Osteoblast (primary cell): ENCODE measurements at regions not wholly inside any gene's neighbourhood (a gene's known extent, or its start where the extent isn't known, plus 50 kb on each side); places are given as distances from the start of the nearest gene placed in this dataset.

ENCODE experiments used
- DNase-seq: peaks from one replicate; pipeline ENCODE4 v3.0.0; 2011; ENCODE audit warnings: low spot score, mixed read lengths; ENCODE audit not compliant: insufficient read length; ENCODE audit errors: missing footprints
- H2AFZ ChIP-seq: 2 replicates; pipeline ENCODE4 v1.6.0; 2011; ENCODE audit warnings: mild to moderate bottlenecking, low read length
- H3K27ac ChIP-seq: 2 replicates; pipeline ENCODE4 v1.5.1; 2011; ENCODE audit warnings: mild to moderate bottlenecking, low read depth, low read length, moderate library complexity
- H3K27me3 ChIP-seq: 2 replicates; pipeline ENCODE4 v1.6.0; 2012; ENCODE audit warnings: mild to moderate bottlenecking, control low read depth, inconsistent platforms, low read length, moderate library complexity; ENCODE audit not compliant: insufficient read depth
- H3K36me3 ChIP-seq: 2 replicates; pipeline ENCODE4 v1.5.1; 2011; ENCODE audit warnings: mild to moderate bottlenecking, low read length, control low read depth, moderate library complexity; ENCODE audit not compliant: insufficient read depth
- H3K4me1 ChIP-seq: 2 replicates; pipeline ENCODE4 v1.5.1; 2011; ENCODE audit warnings: mild to moderate bottlenecking, low read length, control low read depth, moderate library complexity; ENCODE audit not compliant: insufficient read depth
- H3K4me2 ChIP-seq: 2 replicates; pipeline ENCODE4 v1.6.0; 2011; ENCODE audit warnings: mild to moderate bottlenecking, low read length; ENCODE audit not compliant: insufficient read depth
- H3K4me3 ChIP-seq: fragments of 200-600 bp; sonication (generic); 3 replicates; pipeline ENCODE4 v1.5.1; 2012; ENCODE audit warnings: mild to moderate bottlenecking, low read length, inconsistent platforms; ENCODE audit not compliant: insufficient read depth
- H3K79me2 ChIP-seq: 2 replicates; pipeline ENCODE4 v1.6.0; 2012; ENCODE audit warnings: mild to moderate bottlenecking, low read length, control low read depth, inconsistent platforms; ENCODE audit not compliant: insufficient read depth
- H3K9me3 ChIP-seq: 2 replicates; pipeline ENCODE4 v1.5.1; 2011; ENCODE audit warnings: low read depth, low read length, control low read depth
- H4K20me1 ChIP-seq: 2 replicates; pipeline ENCODE4 v1.6.0; 2012; ENCODE audit warnings: mild to moderate bottlenecking, low read length, control low read depth; ENCODE audit not compliant: insufficient read depth
- TF ChIP-seq, protein P1 (sequence below): IDR thresholded peaks from 2 replicates; pipeline ENCODE4 v1.5.1; 2011; ENCODE audit warnings: mild to moderate bottlenecking, low read depth, low read length, moderate library complexity; ENCODE audit errors: extremely low read depth

DNA sequence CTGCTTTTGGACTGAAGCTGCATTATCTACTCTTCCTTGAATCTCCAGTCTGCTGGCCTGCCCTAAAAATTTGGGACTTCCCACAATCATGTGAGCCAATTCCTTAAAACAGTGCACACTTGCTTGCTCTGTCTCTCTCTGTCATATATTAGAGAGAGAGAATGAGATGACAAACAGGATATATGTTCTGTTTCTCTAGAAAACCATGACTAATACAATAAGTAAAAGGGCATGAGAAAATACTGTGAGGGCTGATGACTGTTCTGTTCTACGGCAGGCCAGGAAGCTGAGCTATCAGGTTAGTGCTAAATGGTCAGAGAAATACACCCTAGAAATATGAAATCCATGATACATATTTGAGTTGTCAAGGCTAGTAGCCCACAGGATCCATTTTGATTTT is 1896.8 kb upstream of the CELF4 start:
- no peak overlapping the region for H3K27ac ChIP-seq
- no peaks in the 10 kb centered on the region for H3K27me3 ChIP-seq
- peak; percentile 36 for DNase-seq
- no peak overlapping the region for H3K4me2 ChIP-seq
- no peak overlapping the region for H2AFZ ChIP-seq
- H3K4me1 ChIP-seq = no peaks in the 10 kb centered on the region
- no peaks in the 10 kb centered on the region for H3K79me2 ChIP-seq
- no peak overlapping the region for H3K4me3 ChIP-seq
- H3K9me3 ChIP-seq = no peaks in the 10 kb centered on the region
- H4K20me1 ChIP-seq = no peaks in the 10 kb centered on the region
- TF ChIP-seq, protein P1, sequence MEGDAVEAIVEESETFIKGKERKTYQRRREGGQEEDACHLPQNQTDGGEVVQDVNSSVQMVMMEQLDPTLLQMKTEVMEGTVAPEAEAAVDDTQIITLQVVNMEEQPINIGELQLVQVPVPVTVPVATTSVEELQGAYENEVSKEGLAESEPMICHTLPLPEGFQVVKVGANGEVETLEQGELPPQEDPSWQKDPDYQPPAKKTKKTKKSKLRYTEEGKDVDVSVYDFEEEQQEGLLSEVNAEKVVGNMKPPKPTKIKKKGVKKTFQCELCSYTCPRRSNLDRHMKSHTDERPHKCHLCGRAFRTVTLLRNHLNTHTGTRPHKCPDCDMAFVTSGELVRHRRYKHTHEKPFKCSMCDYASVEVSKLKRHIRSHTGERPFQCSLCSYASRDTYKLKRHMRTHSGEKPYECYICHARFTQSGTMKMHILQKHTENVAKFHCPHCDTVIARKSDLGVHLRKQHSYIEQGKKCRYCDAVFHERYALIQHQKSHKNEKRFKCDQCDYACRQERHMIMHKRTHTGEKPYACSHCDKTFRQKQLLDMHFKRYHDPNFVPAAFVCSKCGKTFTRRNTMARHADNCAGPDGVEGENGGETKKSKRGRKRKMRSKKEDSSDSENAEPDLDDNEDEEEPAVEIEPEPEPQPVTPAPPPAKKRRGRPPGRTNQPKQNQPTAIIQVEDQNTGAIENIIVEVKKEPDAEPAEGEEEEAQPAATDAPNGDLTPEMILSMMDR = no peak
- no peaks in the 10 kb centered on the region for H3K36me3 ChIP-seq

GRCh38 chr18:39460136-39460535 is 1894.5 kb upstream of the CELF4 start:
- TF ChIP-seq, protein P1 = no peak
- no peak for DNase-seq
- no peak overlapping the region for H2AFZ ChIP-seq
- H3K4me3 ChIP-seq = no peak overlapping the region
- H3K9me3 ChIP-seq = no peaks in the 10 kb centered on the region
- no peaks in the 10 kb centered on the region for H3K36me3 ChIP-seq
- H3K4me1 ChIP-seq = no peaks in the 10 kb centered on the region
- H3K4me2 ChIP-seq = no peak overlapping the region
- H4K20me1 ChIP-seq = no peaks in the 10 kb centered on the region
- H3K27ac ChIP-seq = no peak overlapping the region
- no peaks in the 10 kb centered on the region for H3K79me2 ChIP-seq
- no peaks in the 10 kb centered on the region for H3K27me3 ChIP-seq

DNA sequence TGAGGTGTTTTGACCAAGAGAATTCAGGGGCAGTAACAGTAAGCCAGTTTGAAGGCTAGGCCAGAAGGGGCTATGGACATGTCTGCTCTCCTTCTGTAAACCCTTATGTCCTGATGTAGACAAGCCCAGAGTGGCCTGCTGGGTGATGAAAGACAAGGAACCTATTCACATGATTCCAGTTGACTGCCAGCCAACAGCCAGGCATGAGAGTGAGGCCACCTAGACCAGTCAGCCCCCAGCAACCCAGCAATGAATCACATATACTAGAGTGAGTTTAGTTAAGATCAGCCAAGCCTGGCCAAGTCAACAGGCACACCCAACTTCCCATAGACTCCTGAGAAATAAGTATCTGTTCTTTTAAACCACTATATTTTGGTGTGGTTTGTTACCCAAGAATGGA is 1889.7 kb upstream of the CELF4 start:
- Histone ChIP-seq H3K4me1 (peaks cover 4% of the 10 kb centered on the region), H3K36me3 (no peaks in the 10 kb centered on the region), H2AFZ (no peak overlapping the region), H3K9me3 (no peaks in the 10 kb centered on the region), H4K20me1 (no peaks in the 10 kb centered on the region), H3K27me3 (no peaks in the 10 kb centered on the region), H3K79me2 (no peaks in the 10 kb centered on the region), H3K4me2 (no peak overlapping the region), H3K27ac (peak overlapping the region; percentile 21), H3K4me3 (no peak overlapping the region)
- DNase-seq = no peak
- TF ChIP-seq, protein P1 = no peak

- peak overlapping the region; percentile 21 for H3K27ac ChIP-seq
These were observed 1889.3 kb upstream of the CELF4 start for GRCh38 chr18:39454866-39455265.

More at GRCh38 chr18:39454866-39455265, 1889.3 kb upstream of the CELF4 start:
- DNase-seq = no peak
- no peaks in the 10 kb centered on the region for H3K36me3 ChIP-seq
- H3K27me3 ChIP-seq = no peaks in the 10 kb centered on the region
- H2AFZ ChIP-seq = peak overlapping the region; percentile 63
- H3K4me3 ChIP-seq = no peak overlapping the region
- TF ChIP-seq, protein P1 = no peak
- H3K79me2 ChIP-seq = no peaks in the 10 kb centered on the region
- no peaks in the 10 kb centered on the region for H3K9me3 ChIP-seq
- H3K4me2 ChIP-seq = no peak overlapping the region
- H4K20me1 ChIP-seq = no peaks in the 10 kb centered on the region
- H3K4me1 ChIP-seq = peaks cover 4% of the 10 kb centered on the region
